GM21381 (cell line): ENCODE measurements at regions not wholly inside any gene's neighbourhood (a gene's known extent, or its start where the extent isn't known, plus 50 kb on each side); places are given as distances from the start of the nearest gene placed in this dataset.
"Not testable (repeated sequence)": the region's sequence is repeated elsewhere in the genome, so short reads cannot be mapped to it uniquely, and the experiment has no call there.

Experiments
- ATAC-seq: cut with Tn5 transposase; IDR thresholded peaks from one replicate; pipeline ENCODE4 v1.9.1; 2021; ENCODE audit warnings: mild to moderate bottlenecking, moderate library complexity; ENCODE audit not compliant: unreplicated experiment

- ATAC-seq: no peak
Observed at GRCh38 chr4:151559595-151559994, 150.6 kb downstream of the FHIP1A start.

GRCh38 chr4:151561551-151562256 is 152.7 kb downstream of the FHIP1A start:
- no peak for ATAC-seq

DNA sequence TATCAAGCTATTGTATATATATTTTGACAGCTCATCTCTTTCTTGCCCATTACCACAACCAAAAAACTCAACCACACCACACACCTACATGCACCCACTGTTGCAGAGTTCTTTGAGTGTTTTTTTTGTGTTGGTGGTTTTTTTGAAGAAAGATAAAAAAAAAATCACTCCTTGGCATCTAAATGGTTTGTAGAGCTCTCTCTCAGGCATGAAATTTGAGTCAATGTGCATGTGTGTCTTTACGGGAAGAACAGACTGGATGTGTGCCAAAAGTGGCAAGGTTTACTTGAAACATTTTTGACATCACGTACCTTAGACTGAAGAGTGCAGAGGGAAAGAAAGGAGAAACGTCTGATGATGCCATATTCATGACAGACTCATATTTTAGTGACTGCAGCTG is 154.2 kb downstream of the FHIP1A start:
- ATAC-seq: no peak

DNA sequence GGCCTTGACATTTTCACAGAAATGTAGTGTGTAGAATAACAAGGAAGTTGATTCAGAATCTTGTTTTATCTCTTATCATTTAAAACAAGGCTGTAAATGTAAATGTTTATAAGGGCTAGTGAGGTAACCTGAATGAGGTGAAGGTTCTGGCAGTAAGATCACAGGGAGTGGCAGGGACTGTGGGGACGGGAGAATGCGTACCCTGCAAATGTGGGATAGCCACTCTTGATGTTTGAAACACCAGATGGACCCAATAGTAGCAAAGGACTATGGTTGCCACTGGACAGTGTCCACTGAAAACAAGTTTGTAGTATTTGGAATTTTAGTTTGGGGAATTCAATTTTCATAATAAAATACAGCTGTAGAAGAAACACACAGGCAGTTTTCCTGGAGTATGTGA is 155.3 kb downstream of the FHIP1A start:
- ATAC-seq: no peak

- no peak for ATAC-seq
Observed at GRCh38 chr4:151565583-151565982, 156.6 kb downstream of the FHIP1A start.

DNA sequence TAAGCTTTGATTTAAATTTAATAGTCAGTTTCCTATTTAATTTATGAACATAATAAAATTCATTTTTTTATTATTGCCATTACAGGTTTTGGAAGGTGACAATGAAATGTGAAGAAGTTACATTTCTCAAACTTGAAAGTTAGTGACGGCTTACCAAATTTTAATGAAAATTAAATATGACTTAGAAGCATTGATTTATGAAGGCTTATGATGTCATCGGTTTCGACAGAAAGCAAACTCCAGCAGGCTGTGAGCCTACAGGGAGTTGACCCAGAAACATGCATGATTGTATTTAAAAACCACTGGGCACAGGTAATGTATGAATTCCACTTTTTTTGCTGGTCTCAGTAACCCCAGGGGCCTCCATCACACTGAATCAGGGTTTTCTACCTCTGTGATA is 157.1 kb downstream of the FHIP1A start:
- ATAC-seq: no peak

DNA sequence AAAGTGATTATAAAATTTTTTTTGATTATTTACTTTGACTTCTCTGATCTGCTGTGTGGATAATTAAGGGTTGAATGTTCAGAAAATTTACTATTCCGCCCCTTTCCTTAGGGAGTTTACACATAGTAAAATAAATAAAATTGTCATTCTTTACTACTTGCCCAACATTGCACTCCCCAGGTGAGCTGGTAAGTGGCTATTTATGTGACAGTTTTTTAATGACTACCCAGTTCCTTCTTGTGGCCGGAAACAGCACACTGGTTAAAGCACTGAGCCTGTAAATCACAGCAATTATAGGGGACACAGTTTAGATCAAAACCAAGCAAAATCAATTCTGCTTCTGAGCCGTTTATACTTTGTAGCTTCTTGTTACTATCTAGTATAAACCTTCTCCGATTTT is 158.1 kb downstream of the FHIP1A start:
- peak; percentile 90 for ATAC-seq

DNA sequence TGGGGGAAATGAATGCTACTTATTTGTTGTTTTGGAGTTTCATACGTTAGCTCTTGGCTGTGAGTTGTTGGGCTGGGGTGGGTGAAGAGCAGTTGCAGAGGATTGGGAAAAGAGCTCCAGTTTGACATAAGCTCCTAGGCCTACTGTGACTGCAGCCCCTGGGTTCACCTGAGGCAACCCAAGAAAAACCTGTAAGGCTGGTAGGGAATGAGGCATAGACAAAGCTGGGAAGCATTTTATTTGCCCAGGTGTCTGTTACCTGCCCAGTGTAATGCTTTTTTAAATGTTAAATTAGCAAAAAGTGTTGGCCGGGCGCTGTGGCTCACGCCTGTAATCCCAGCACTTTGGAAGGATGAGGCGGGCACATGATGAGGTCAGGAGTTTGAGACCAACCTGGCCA is 160.0 kb downstream of the FHIP1A start:
- no peak for ATAC-seq

- ATAC-seq: no peak
Observed at GRCh38 chr4:151569650-151570049, 160.7 kb downstream of the FHIP1A start.

DNA sequence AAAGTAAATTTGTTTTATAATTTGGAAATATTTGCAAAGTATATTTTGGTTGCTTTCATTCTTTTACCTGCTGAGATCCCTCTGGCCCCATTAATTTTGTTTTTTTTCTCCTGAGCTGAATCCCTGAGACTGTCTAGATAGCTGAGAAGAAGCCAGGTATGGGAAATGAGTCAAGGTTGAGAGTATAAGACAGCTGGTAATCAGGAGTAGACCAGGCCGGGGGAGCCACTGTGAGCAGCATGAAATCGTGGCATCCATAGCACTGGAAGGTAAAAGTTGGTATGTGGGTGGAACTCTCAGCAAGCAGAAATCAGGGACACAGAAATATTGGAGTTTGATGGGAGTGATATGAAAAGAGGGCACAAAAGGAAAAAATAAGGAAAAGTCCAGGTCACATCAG is 164.5 kb downstream of the FHIP1A start:
- ATAC-seq: no peak

GRCh38 chr4:151573945-151574344 is 165.0 kb downstream of the FHIP1A start:
- no peak for ATAC-seq

DNA sequence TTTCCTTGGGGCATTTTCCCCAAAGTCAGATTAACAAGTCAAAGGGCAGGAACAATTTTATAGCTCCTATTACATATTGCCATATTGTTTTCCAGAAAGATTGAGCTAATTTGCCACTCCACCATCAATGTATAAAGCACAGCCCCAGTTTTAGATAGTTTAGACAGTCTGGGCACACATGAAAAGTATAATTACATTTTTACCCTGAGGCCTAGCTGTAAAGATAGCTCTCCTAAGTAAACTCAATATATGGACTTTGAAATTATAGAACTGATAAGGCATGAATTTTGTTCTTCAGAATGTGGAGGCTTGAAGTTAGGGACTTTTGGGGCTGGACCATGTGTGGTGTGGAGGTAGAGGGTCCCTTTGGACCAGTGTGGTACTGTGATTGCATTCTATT is 166.0 kb downstream of the FHIP1A start:
- ATAC-seq: no peak

- no peak for ATAC-seq
Observed at GRCh38 chr4:151575646-151576045, 166.7 kb downstream of the FHIP1A start.

DNA sequence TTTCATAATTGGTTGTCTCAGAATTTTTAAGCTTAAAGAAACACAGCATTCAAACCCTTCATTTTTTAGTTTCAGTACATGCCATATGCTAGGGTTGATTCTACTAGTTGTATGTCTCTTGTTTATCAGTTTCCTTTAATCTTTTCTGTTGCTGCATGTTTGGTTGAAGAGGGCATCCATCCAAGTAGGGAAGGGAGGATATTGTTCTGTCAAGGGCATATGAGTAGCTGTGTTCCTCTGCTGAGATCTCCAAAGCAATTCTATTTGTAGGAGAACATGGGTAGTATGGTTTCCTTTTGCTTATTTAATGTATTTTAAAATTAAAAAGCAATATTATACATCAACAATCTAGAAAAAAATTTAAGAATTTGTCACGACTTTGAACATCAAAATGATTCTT is 167.7 kb downstream of the FHIP1A start:
- no peak for ATAC-seq

DNA sequence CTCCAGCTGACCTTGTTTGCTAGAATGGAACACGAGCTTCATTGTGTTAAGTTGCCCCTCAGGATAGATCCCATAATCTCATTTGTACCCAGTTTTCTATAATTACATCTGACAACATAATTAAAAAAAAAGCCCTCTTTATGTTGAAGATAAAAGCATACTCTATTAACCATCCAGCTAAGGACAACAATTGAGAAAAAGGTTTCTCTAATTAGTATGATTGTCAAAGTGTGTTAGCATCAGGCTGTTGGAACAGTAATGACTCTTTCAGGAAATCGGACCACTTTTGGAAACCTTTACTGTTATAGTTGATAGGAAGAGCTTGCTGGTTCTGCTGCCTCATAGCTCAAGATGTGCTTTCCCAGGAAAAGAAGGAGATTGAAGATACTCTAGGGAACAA is 172.6 kb downstream of the FHIP1A start:
- no peak for ATAC-seq

DNA sequence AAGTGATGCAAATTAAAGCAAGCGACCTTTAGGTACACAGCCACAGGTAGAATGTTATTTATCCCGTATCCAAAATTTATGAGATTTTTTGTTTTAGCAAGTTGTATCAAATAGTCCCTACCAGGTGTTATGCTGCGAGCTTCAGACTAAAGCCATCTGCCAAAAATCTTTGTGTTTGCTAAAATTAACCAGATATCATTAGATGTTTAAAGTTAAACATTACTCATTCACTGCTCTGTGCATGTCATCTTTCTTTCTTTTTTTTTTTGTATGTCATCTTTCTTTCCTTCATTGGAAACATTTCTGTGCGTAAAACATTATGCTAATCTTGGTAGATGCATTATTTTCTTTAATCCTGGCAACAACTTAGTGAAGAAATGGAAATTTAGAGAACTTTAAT is 173.1 kb downstream of the FHIP1A start:
- no peak for ATAC-seq

- no peak for ATAC-seq
Observed at GRCh38 chr4:151583157-151583914, 174.4 kb downstream of the FHIP1A start.

GRCh38 chr4:151584101-151584500 is 175.1 kb downstream of the FHIP1A start:
- ATAC-seq: no peak

GRCh38 chr4:151595629-151596028 is 165.2 kb downstream of the GATB start:
- not testable (repeated sequence) for ATAC-seq

- not testable (repeated sequence) for ATAC-seq
Observed at GRCh38 chr4:151597691-151598090, 163.1 kb downstream of the GATB start.

GRCh38 chr4:151599863-151600262 is 160.9 kb downstream of the GATB start:
- no peak for ATAC-seq

- ATAC-seq: no peak
Observed at GRCh38 chr4:151600432-151600831, 160.4 kb downstream of the GATB start.

GRCh38 chr4:151603377-151603776 is 157.4 kb downstream of the GATB start:
- no peak for ATAC-seq
